CD14-positive monocyte (primary cell): ENCODE measurements at regions not wholly inside any gene's neighbourhood (a gene's known extent, or its start where the extent isn't known, plus 50 kb on each side); places are given as distances from the start of the nearest gene placed in this dataset.
A peak's percentile ranks its signal among the peaks of the same experiment; 100 is the strongest.

Source experiments
- DNase-seq, 3 donors: peaks; one replicate each; pipeline ENCODE4 v3.0.0-alpha.2; 2011 to 2022
- H2AFZ ChIP-seq: 2 replicates; pipeline ENCODE4 v1.6.0; 2012; ENCODE audit warnings: mild to moderate bottlenecking, low read depth, low read length, inconsistent platforms; ENCODE audit not compliant: insufficient read depth, poor library complexity, severe bottlenecking
- H3K27ac ChIP-seq, 2 donors: 1 replicate in 1 of 2; 2 replicates in 1 of 2; pipeline ENCODE4 v1.5.1; 2012 to 2013; ENCODE audit warnings: low read length in 2 of 2, control low read depth in 1 of 2, inconsistent platforms in 1 of 2, low read depth in 1 of 2, mild to moderate bottlenecking in 1 of 2
- H3K27me3 ChIP-seq, 2 donors: one replicate each; pipeline versions ENCODE4 v1.6.0 to v1.6.1; 2011 to 2013; ENCODE audit warnings: low read length in 2 of 2; ENCODE audit not compliant: control insufficient read depth in 2 of 2, insufficient read depth in 2 of 2
- H3K36me3 ChIP-seq, 2 donors: replicated peaks in 1 of 2; 1 replicate in 1 of 2; 2 replicates in 1 of 2; pipeline versions ENCODE4 v1.5.1 to v1.6.1; 2012 to 2013; ENCODE audit warnings: low read length in 2 of 2, control low read depth in 1 of 2, inconsistent platforms in 1 of 2, mild to moderate bottlenecking in 1 of 2; ENCODE audit not compliant: insufficient read depth in 2 of 2, control insufficient read depth in 1 of 2
- H3K4me1 ChIP-seq, 2 donors: 1 replicate in 1 of 2; 2 replicates in 1 of 2; pipeline versions ENCODE4 v1.5.1 to v1.6.1; 2012 to 2013; ENCODE audit warnings: low read length in 2 of 2, control low read depth in 1 of 2, inconsistent platforms in 1 of 2, mild to moderate bottlenecking in 1 of 2, moderate library complexity in 1 of 2; ENCODE audit not compliant: insufficient read depth in 2 of 2, control insufficient read depth in 1 of 2
- H3K4me2 ChIP-seq: replicated peaks from 2 replicates; pipeline ENCODE3; 2012; ENCODE audit warnings: low read length, moderate library complexity, mild to moderate bottlenecking; ENCODE audit not compliant: poor library complexity, severe bottlenecking; ENCODE audit errors: extremely low read depth
- H3K4me3 ChIP-seq, 3 experiments: fragments of 200-600 bp in 1 of 3; sonication (generic) in 1 of 3; replicated peaks in 1 of 3; 1 replicate in 2 of 3; 2 replicates in 1 of 3; pipeline ENCODE4 v1.5.1; 2011 to 2013; ENCODE audit warnings: low read length in 3 of 3, mild to moderate bottlenecking in 3 of 3, control low read depth in 2 of 3, low read depth in 2 of 3, inconsistent platforms in 1 of 3, moderate library complexity in 1 of 3
- H3K79me2 ChIP-seq: 2 replicates; pipeline ENCODE4 v1.6.0; 2012; ENCODE audit warnings: mild to moderate bottlenecking, control low read depth, inconsistent platforms, low read length, moderate library complexity; ENCODE audit not compliant: insufficient read depth
- H3K9ac ChIP-seq: 2 replicates; pipeline ENCODE4 v1.6.0; 2017; ENCODE audit warnings: low read length, mild to moderate bottlenecking; ENCODE audit not compliant: insufficient read depth, poor library complexity, severe bottlenecking
- H3K9me3 ChIP-seq, 2 donors: replicated peaks in 1 of 2; 1 replicate in 1 of 2; 2 replicates in 1 of 2; pipeline versions ENCODE4 v1.5.1 to v1.6.1; 2012 to 2013; ENCODE audit warnings: low read length in 2 of 2, control low read depth in 1 of 2; ENCODE audit not compliant: control insufficient read depth in 1 of 2, insufficient read depth in 1 of 2
- H4K20me1 ChIP-seq: 2 replicates; pipeline ENCODE4 v1.6.0; 2012; ENCODE audit warnings: mild to moderate bottlenecking, low read length, control low read depth, moderate library complexity; ENCODE audit not compliant: insufficient read depth
- H3K27ac Mint-ChIP-seq, 7 donors: one replicate each; pipeline ENCODE4 v1.8.0; 2020; ENCODE audit warnings: mild to moderate bottlenecking in 7 of 7, mixed read lengths in 7 of 7, moderate library complexity in 6 of 7, inconsistent platforms in 2 of 7
- H3K27me3 Mint-ChIP-seq, 3 donors: one replicate each; pipeline ENCODE4 v1.8.0; 2021 to 2022; ENCODE audit warnings: low read depth in 3 of 3, mild to moderate bottlenecking in 3 of 3, mixed read lengths in 3 of 3, moderate library complexity in 3 of 3, inconsistent platforms in 1 of 3
- H3K36me3 Mint-ChIP-seq, 2 donors: one replicate each; pipeline ENCODE4 v1.8.0; 2020; ENCODE audit warnings: mixed read lengths in 2 of 2, inconsistent platforms in 1 of 2, mild to moderate bottlenecking in 1 of 2
- H3K4me1 Mint-ChIP-seq: one replicate; pipeline ENCODE4 v1.8.0; 2020; ENCODE audit warnings: mild to moderate bottlenecking, mixed read lengths
- H3K4me3 Mint-ChIP-seq, 2 donors: one replicate each; pipeline ENCODE4 v1.8.0; 2020; ENCODE audit warnings: mild to moderate bottlenecking in 2 of 2, mixed read lengths in 2 of 2, moderate library complexity in 1 of 2
- H3K9me3 Mint-ChIP-seq, 7 donors: one replicate each; pipeline ENCODE4 v1.8.0; 2020 to 2022; ENCODE audit warnings: mixed read lengths in 7 of 7, mild to moderate bottlenecking in 6 of 7, moderate library complexity in 6 of 7, inconsistent platforms in 2 of 7
- WGBS: methylation state at CpG from one replicate; pipeline ENCODE4 v1.1.5; 2013; ENCODE audit warnings: missing lambda C conversion rate; ENCODE audit not compliant: insufficient coverage; 5-methylcytosine and 5-hydroxymethylcytosine counted together
- intact Hi-C, 2 donors: fragments of 100-400 bp; cut with micrococcal nuclease; formaldehyde crosslinking; loops; one replicate each; pipeline versions ENCODE4 v1.15.0 to v1.15.1; 2023
- TF ChIP-seq, protein P1 (sequence below): fragments of 200-600 bp; IDR thresholded peaks from one replicate; pipeline ENCODE4 v1.8.0; 2022; ENCODE audit warnings: antibody characterized with exemption, mild to moderate bottlenecking

DNA sequence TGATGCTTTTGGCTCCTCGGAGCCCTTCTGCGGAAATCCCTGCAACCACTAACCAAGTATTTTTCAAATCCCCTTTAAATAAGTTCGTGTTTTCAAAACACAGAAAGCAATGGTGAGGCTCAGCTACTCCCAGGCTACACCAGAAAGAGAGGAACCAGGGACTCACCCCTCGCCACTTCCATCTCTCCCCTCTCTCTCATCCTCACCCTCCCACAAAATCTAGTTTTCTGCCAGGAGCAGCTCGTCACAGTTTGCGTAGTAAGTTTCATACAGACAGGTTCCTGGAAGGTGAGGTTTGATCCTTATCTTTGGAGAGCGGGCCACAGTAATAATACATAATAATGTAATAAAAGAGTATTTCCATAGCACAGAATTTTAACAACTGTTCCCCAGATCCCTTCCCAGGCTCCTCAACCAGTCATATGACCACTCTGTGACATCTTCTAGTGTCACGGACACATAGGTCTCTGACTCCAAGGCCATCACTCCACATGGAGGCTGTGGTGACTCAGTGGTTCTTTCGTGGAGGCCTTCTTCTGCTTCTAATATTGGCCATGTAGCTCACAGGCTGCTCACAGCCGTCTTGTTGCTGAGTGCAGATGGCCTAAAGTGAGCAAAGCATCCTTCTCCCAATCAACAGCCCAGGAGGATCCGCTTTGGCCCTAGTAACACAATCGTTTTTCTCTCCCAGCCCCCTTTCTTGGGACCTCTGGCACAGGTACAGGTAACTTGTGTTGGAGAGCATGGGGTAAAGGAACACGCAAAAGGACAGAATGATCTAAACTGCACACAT lies 295.7 kb downstream of the CDC5L start:
- intact Hi-C loops: no loop called here

DNA sequence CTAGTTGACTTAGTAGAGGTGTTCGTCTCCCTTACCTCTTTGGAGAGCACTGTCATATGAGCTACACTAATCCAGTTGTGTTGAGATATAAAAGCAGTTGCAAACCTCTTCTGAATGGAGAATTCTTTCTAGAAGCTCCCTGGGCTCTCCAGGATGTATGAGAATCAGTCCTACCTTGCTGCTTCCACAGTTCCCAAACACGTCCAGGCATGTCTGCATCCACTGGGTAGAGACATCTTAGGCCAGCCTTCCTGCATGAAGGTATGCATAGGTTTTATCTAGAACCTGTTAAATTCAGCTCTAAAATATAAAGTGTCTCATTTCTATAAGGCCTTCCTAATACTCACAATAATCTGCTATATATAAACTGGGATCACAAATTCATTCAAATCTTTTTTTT lies 297.7 kb downstream of the CDC5L start:
- no peak overlapping the region for H3K27ac Mint-ChIP-seq
- intact Hi-C loops: no loop called here
- H3K36me3 Mint-ChIP-seq: no peaks in the 10 kb centered on the region
- no peak overlapping the region for H3K4me3 ChIP-seq
- H3K4me1 Mint-ChIP-seq: no peaks in the 10 kb centered on the region
- no peak overlapping the region for H3K4me2 ChIP-seq
- TF ChIP-seq, protein P1, sequence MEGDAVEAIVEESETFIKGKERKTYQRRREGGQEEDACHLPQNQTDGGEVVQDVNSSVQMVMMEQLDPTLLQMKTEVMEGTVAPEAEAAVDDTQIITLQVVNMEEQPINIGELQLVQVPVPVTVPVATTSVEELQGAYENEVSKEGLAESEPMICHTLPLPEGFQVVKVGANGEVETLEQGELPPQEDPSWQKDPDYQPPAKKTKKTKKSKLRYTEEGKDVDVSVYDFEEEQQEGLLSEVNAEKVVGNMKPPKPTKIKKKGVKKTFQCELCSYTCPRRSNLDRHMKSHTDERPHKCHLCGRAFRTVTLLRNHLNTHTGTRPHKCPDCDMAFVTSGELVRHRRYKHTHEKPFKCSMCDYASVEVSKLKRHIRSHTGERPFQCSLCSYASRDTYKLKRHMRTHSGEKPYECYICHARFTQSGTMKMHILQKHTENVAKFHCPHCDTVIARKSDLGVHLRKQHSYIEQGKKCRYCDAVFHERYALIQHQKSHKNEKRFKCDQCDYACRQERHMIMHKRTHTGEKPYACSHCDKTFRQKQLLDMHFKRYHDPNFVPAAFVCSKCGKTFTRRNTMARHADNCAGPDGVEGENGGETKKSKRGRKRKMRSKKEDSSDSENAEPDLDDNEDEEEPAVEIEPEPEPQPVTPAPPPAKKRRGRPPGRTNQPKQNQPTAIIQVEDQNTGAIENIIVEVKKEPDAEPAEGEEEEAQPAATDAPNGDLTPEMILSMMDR: no peak
- H3K4me3 Mint-ChIP-seq: no peak overlapping the region
- H3K9me3 ChIP-seq: no peaks in the 10 kb centered on the region
- no peak overlapping the region for H3K27ac ChIP-seq
- no peaks in the 10 kb centered on the region for H3K79me2 ChIP-seq
- no peaks in the 10 kb centered on the region for H4K20me1 ChIP-seq
- no CpG with 5 or more reads among the region's 2 CpGs for WGBS
- no peaks in the 10 kb centered on the region for H3K4me1 ChIP-seq
- H2AFZ ChIP-seq: no peak overlapping the region
- H3K27me3 Mint-ChIP-seq: peaks cover 0 to 8% (median 7%) of the 10 kb centered on the region in 3 donors
- DNase-seq: no peak
- H3K36me3 ChIP-seq: no peaks in the 10 kb centered on the region
- H3K27me3 ChIP-seq: no peaks in the 10 kb centered on the region
- H3K9me3 Mint-ChIP-seq: peaks cover 0 to 15% (median 11%) of the 10 kb centered on the region in 7 donors
- H3K9ac ChIP-seq: no peak overlapping the region

More for the DNA sequence above, 295.7 kb downstream of the CDC5L start:
- H3K4me3 Mint-ChIP-seq: no peak overlapping the region
- H4K20me1 ChIP-seq: no peaks in the 10 kb centered on the region
- no peaks in the 10 kb centered on the region for H3K9me3 ChIP-seq
- H3K79me2 ChIP-seq: no peaks in the 10 kb centered on the region
- H3K27me3 Mint-ChIP-seq: peaks cover 0 to 9% (median 7%) of the 10 kb centered on the region in 3 donors
- no peak overlapping the region for H2AFZ ChIP-seq
- TF ChIP-seq, protein P1: no peak
- no peak for DNase-seq
- no peak overlapping the region for H3K4me3 ChIP-seq
- H3K27me3 ChIP-seq: no peaks in the 10 kb centered on the region
- peaks cover 0 to 10% (median 3%) of the 10 kb centered on the region in 7 donors for H3K9me3 Mint-ChIP-seq
- H3K4me2 ChIP-seq: no peak overlapping the region
- H3K27ac ChIP-seq: no peak overlapping the region
- peak overlapping the region in 1 of 7 donors; percentile 21 for H3K27ac Mint-ChIP-seq
- H3K36me3 Mint-ChIP-seq: no peaks in the 10 kb centered on the region
- no peaks in the 10 kb centered on the region for H3K4me1 Mint-ChIP-seq
- no peaks in the 10 kb centered on the region for H3K36me3 ChIP-seq
- no peak overlapping the region for H3K9ac ChIP-seq
- H3K4me1 ChIP-seq: no peaks in the 10 kb centered on the region
- 85% methylated on average over 5 of the region's 13 CpGs for WGBS
